Endothelial cell of umbilical vein (primary cell): ENCODE measurements at regions not wholly inside any gene's neighbourhood (a gene's known extent, or its start where the extent isn't known, plus 50 kb on each side); places are given as distances from the start of the nearest gene placed in this dataset.

ENCODE experiments used
- POLR2A ChIP-seq: IDR thresholded peaks from 2 replicates; pipeline ENCODE4 v1.6.1; 2012; ENCODE audit warnings: low read depth, mild to moderate bottlenecking, control low read depth, low read length
- TF ChIP-seq, protein P1 (sequence below), 2 donors: IDR thresholded peaks; 1 replicate in 1 of 2; 2 replicates in 1 of 2; pipeline ENCODE4 v1.5.1; 2011; ENCODE audit warnings: low read length in 2 of 2, mild to moderate bottlenecking in 2 of 2, moderate library complexity in 2 of 2, control low read depth in 1 of 2, inconsistent platforms in 1 of 2, low read depth in 1 of 2; ENCODE audit not compliant: insufficient read depth in 1 of 2; ENCODE audit errors: extremely low read depth in 1 of 2
- TF ChIP-seq, protein P2 (sequence below): IDR thresholded peaks from 2 replicates; pipeline ENCODE4 v1.6.1; 2011; ENCODE audit not compliant: insufficient read depth, insufficient read length

DNA sequence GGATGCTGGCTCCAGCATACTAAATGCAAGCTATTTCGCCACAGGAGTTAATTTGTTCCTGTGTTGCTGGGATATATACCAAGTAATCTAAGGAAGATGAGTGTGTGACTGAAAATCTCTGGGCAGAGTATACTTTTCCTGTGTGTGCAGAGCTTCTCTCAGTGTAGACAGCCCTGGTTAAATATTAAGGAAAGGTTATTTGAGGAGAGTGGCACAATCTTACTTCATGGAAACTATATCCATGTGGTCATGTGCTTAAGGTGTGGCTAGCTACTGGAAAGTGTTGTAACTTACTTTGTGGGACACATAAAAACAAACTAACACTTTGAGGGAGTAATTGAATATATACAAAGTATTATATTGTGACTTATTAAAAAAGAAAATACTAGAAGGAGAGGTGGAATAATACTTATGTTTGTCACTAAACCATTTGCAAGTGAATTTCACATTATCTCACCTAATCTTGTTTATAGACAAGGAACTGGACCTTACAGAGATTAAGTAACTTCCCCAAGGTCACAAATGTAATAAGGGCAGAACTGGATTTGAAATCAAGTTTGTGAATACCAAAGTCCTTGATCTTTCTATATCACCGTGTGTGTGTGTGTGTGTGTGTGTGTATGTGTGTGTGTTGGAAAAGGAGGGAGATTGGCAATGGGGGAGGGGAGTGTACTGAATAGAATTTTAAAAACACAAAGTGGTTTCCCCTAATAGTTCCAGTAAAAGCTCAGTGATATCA lies 408.2 kb upstream of the NR3C2 start:
- TF ChIP-seq, protein P1, sequence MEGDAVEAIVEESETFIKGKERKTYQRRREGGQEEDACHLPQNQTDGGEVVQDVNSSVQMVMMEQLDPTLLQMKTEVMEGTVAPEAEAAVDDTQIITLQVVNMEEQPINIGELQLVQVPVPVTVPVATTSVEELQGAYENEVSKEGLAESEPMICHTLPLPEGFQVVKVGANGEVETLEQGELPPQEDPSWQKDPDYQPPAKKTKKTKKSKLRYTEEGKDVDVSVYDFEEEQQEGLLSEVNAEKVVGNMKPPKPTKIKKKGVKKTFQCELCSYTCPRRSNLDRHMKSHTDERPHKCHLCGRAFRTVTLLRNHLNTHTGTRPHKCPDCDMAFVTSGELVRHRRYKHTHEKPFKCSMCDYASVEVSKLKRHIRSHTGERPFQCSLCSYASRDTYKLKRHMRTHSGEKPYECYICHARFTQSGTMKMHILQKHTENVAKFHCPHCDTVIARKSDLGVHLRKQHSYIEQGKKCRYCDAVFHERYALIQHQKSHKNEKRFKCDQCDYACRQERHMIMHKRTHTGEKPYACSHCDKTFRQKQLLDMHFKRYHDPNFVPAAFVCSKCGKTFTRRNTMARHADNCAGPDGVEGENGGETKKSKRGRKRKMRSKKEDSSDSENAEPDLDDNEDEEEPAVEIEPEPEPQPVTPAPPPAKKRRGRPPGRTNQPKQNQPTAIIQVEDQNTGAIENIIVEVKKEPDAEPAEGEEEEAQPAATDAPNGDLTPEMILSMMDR (IDR thresholded peaks at IDR 0.05; ENCODE audit: extremely low read depth in 1 of 2, insufficient read depth in 1 of 2, low read depth in 1 of 2, low read length in 2 of 2) = no peak
- TF ChIP-seq, protein P2, sequence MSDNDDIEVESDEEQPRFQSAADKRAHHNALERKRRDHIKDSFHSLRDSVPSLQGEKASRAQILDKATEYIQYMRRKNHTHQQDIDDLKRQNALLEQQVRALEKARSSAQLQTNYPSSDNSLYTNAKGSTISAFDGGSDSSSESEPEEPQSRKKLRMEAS = no peak
- TF ChIP-seq POLR2A = no peak
